GM18498 (cell line): ENCODE measurements at regions not wholly inside any gene's neighbourhood (a gene's known extent, or its start where the extent isn't known, plus 50 kb on each side); places are given as distances from the start of the nearest gene placed in this dataset.
A peak's percentile ranks its signal among the peaks of the same experiment; 100 is the strongest.
"Not testable (repeated sequence)": the region's sequence is repeated elsewhere in the genome, so short reads cannot be mapped to it uniquely, and the experiment has no call there.

Experiments used
- ATAC-seq: cut with Tn5 transposase; IDR thresholded peaks from one replicate; pipeline ENCODE4 v1.9.1; 2021; ENCODE audit warnings: mild to moderate bottlenecking, moderate library complexity; ENCODE audit not compliant: unreplicated experiment

GRCh38 chr10:38209332-38209731 is 115.2 kb downstream of the ZNF37A start:
- ATAC-seq: no peak

- not testable (repeated sequence) for ATAC-seq
Measured at GRCh38 chr10:38209748-38210147, 115.6 kb downstream of the ZNF37A start.

- ATAC-seq: no peak
Measured at GRCh38 chr10:38212460-38212859, 118.3 kb downstream of the ZNF37A start.

GRCh38 chr10:38226385-38226784 is 132.2 kb downstream of the ZNF37A start:
- no peak for ATAC-seq

- no peak for ATAC-seq
Measured at GRCh38 chr10:38228394-38228793, 134.3 kb downstream of the ZNF37A start.

GRCh38 chr10:38238479-38238878 is 144.3 kb downstream of the ZNF37A start:
- ATAC-seq: not testable (repeated sequence)

GRCh38 chr10:38242061-38242649 is 148.0 kb downstream of the ZNF37A start:
- not testable (repeated sequence) for ATAC-seq

- not testable (repeated sequence) for ATAC-seq
Measured at GRCh38 chr10:38248113-38248512, 154.0 kb downstream of the ZNF37A start.

GRCh38 chr10:38252551-38252950 is 158.4 kb downstream of the ZNF37A start:
- ATAC-seq: not testable (repeated sequence)

GRCh38 chr10:38267555-38267954 is 173.4 kb downstream of the ZNF37A start:
- ATAC-seq: not testable (repeated sequence)

- not testable (repeated sequence) for ATAC-seq
Measured at GRCh38 chr10:38271031-38271430, 176.9 kb downstream of the ZNF37A start.

GRCh38 chr10:38274879-38275278 is 180.7 kb downstream of the ZNF37A start:
- ATAC-seq: not testable (repeated sequence)

- not testable (repeated sequence) for ATAC-seq
Measured at GRCh38 chr10:38292560-38292959, 198.4 kb downstream of the ZNF37A start.

- not testable (repeated sequence) for ATAC-seq
Measured at GRCh38 chr10:38310111-38310510, 216.0 kb downstream of the ZNF37A start.

- not testable (repeated sequence) for ATAC-seq
Measured at GRCh38 chr10:38315090-38315805, 221.1 kb downstream of the ZNF37A start.

GRCh38 chr10:38321393-38321792 is 227.3 kb downstream of the ZNF37A start:
- ATAC-seq: not testable (repeated sequence)

- not testable (repeated sequence) for ATAC-seq
Measured at GRCh38 chr10:38330306-38330705, 236.2 kb downstream of the ZNF37A start.

- not testable (repeated sequence) for ATAC-seq
Measured at GRCh38 chr10:38331106-38331505, 237.0 kb downstream of the ZNF37A start.

- not testable (repeated sequence) for ATAC-seq
Measured at GRCh38 chr10:38333699-38334098, 239.6 kb downstream of the ZNF37A start.

- not testable (repeated sequence) for ATAC-seq
Measured at GRCh38 chr10:38350645-38351044, 256.5 kb downstream of the ZNF37A start.

GRCh38 chr10:38354410-38354809 is 260.3 kb downstream of the ZNF37A start:
- ATAC-seq: not testable (repeated sequence)

GRCh38 chr10:38355911-38356526 is 261.9 kb downstream of the ZNF37A start:
- peak; percentile 100 for ATAC-seq
